HG03432 (cell line): ENCODE measurements at regions not wholly inside any gene's neighbourhood (a gene's known extent, or its start where the extent isn't known, plus 50 kb on each side); places are given as distances from the start of the nearest gene placed in this dataset.

ENCODE experiments used
- ATAC-seq: cut with Tn5 transposase; IDR thresholded peaks from one replicate; pipeline ENCODE4 v1.9.1; 2021; ENCODE audit warnings: mild to moderate bottlenecking, moderate library complexity; ENCODE audit not compliant: unreplicated experiment

GRCh38 chr3:15942936-15943335 lies 145.2 kb upstream of the ANKRD28 start:
- no peak for ATAC-seq

- no peak for ATAC-seq
These were observed 150.6 kb upstream of the ANKRD28 start for GRCh38 chr3:15948388-15948787.

- no peak for ATAC-seq
These were observed 154.9 kb upstream of the ANKRD28 start for GRCh38 chr3:15952543-15953175.

GRCh38 chr3:15953841-15954240 lies 156.1 kb upstream of the ANKRD28 start:
- ATAC-seq = no peak

GRCh38 chr3:15955968-15956367 lies 158.2 kb upstream of the ANKRD28 start:
- no peak for ATAC-seq

- no peak for ATAC-seq
These were observed 161.1 kb upstream of the ANKRD28 start for GRCh38 chr3:15958692-15959433.

- no peak for ATAC-seq
These were observed 161.6 kb upstream of the ANKRD28 start for GRCh38 chr3:15959434-15959811.

GRCh38 chr3:15964605-15965442 lies 167.0 kb upstream of the ANKRD28 start:
- no peak for ATAC-seq

GRCh38 chr3:15967577-15967976 lies 169.8 kb upstream of the ANKRD28 start:
- no peak for ATAC-seq

GRCh38 chr3:15969874-15970640 lies 172.3 kb upstream of the ANKRD28 start:
- no peak for ATAC-seq

GRCh38 chr3:15973414-15973813 lies 175.6 kb upstream of the ANKRD28 start:
- no peak for ATAC-seq

GRCh38 chr3:15973940-15974339 lies 176.2 kb upstream of the ANKRD28 start:
- no peak for ATAC-seq

- ATAC-seq = no peak
These were observed 176.9 kb upstream of the ANKRD28 start for GRCh38 chr3:15974647-15975046.

- no peak for ATAC-seq
These were observed 178.7 kb upstream of the ANKRD28 start for GRCh38 chr3:15976524-15976923.

- ATAC-seq = no peak
These were observed 179.3 kb upstream of the ANKRD28 start for GRCh38 chr3:15977090-15977489.

- no peak for ATAC-seq
These were observed 179.9 kb upstream of the ANKRD28 start for GRCh38 chr3:15977598-15978232.

GRCh38 chr3:15978801-15979200 lies 181.0 kb upstream of the ANKRD28 start:
- no peak for ATAC-seq

- ATAC-seq = no peak
These were observed 181.7 kb upstream of the ANKRD28 start for GRCh38 chr3:15979495-15979894.

GRCh38 chr3:15979900-15980299 lies 182.1 kb upstream of the ANKRD28 start:
- no peak for ATAC-seq

GRCh38 chr3:15982243-15982642 lies 184.5 kb upstream of the ANKRD28 start:
- ATAC-seq = no peak
